ENCODE measurements at regions not wholly inside any gene's neighbourhood (a gene's known extent, or its start where the extent isn't known, plus 50 kb on each side); places are given as distances from the start of the nearest gene placed in this dataset.
"Not testable (repeated sequence)": the region's sequence is repeated elsewhere in the genome, so short reads cannot be mapped to it uniquely, and the experiment has no call there.

DNA sequence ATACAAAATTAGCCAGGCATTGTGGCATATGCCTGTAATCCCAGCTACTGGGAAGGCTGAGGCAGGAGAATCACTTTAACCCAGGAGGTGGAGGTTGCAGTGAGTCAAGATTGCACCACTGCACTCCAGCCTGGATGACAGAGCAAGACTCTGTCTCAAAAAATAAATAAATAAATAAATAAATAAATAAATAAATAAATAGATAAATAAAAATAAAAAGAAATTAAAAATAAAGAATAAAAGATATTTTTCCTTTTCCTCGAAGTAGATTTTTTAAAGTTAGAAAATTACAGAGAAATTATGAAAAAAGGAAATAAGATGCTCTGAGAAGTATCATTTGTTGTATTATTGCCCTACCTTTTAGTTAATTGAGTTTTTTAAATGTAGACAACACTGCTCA, 1906.1 kb downstream of the MAT2B start:
- H3K36me3 ChIP-seq (replicated peaks in 1 of 2; ENCODE audit: control insufficient read depth in 1 of 2, insufficient read depth in 2 of 2, low read length in 2 of 2); DNase-seq (ENCODE audit: low spot score); H3K27me3 ChIP-seq (ENCODE audit: control insufficient read depth in 1 of 2, insufficient read depth in 2 of 2, low read length in 2 of 2); H2AFZ ChIP-seq (ENCODE audit: low read length); H3K4me1 ChIP-seq (ENCODE audit: insufficient read depth, low read length); FAIRE-seq; ATAC-seq; BruUV-seq (replicated peaks); H3K4me3 ChIP-seq (replicated peaks in 1 of 3; ENCODE audit: insufficient read depth in 1 of 3, low read depth in 2 of 3, low read length in 3 of 3); CTCF ChIA-PET (ENCODE audit: low intra/inter-chr PET ratio, low total read pairs); H3K9ac ChIP-seq (ENCODE audit: insufficient read depth, low read depth, low read length); H3K27ac ChIP-seq (ENCODE audit: extremely low read length, insufficient read depth, low read length); H4K20me1 ChIP-seq (ENCODE audit: insufficient read depth, low read length); POLR2A ChIA-PET; H3K79me2 ChIP-seq (ENCODE audit: insufficient read depth, low read length); H3K4me2 ChIP-seq (ENCODE audit: low read depth, low read length); in situ Hi-C loops (cut with HindIII; ENCODE audit: extremely low pct_ligation_motif_present, low pct_unique_long_range_greater_than_20kb); intact Hi-C loops (cut with micrococcal nuclease; ENCODE audit: unreplicated experiment): not testable (repeated sequence)
- peaks cover 59% of the 10 kb centered on the region for H3K9me3 ChIP-seq (ENCODE audit: low read length)
- WGBS (ENCODE audit: low lambda C conversion rate): 0% methylated on average over 1 of the region's 1 CpG

DNA sequence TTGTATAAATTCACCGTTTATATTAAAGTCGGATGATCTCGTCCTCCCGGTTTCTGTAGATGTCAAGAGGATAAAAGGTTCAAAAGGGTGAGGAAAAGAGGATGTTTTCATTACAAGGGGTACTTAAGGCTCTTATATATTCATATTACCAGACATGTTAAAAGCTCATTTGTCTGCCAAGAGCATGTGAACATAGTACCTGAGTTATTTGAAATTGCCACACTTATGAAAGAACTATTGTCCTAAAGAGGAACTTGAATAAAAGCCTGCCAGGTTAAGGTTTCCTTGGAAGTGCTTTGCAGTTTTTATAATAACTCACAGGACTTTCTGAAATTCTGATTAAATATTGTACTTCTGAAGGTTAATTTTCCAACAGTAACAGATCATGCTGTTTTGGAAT, 1915.1 kb downstream of the MAT2B start:
- intact Hi-C loops (cut with micrococcal nuclease; ENCODE audit: unreplicated experiment): no loop called here
- CTCF ChIA-PET (ENCODE audit: low intra/inter-chr PET ratio, low total read pairs): no interaction called here
- DNase-seq (ENCODE audit: low spot score) (no peak), FAIRE-seq (no peak), ATAC-seq (no peak)
- H3K4me2 ChIP-seq (ENCODE audit: low read depth, low read length): no peak overlapping the region
- WGBS (ENCODE audit: low lambda C conversion rate): 14% methylated on average over 4 of the region's 4 CpGs
- no peaks in the 10 kb centered on the region for H3K36me3 ChIP-seq (replicated peaks in 1 of 2; ENCODE audit: control insufficient read depth in 1 of 2, insufficient read depth in 2 of 2, low read length in 2 of 2)
- POLR2A ChIA-PET: no interaction called here
- H4K20me1 ChIP-seq (ENCODE audit: insufficient read depth, low read length): no peaks in the 10 kb centered on the region
- no peaks in the 10 kb centered on the region for H3K27me3 ChIP-seq (ENCODE audit: control insufficient read depth in 1 of 2, insufficient read depth in 2 of 2, low read length in 2 of 2)
- no peaks in the 10 kb centered on the region for H3K4me1 ChIP-seq (ENCODE audit: insufficient read depth, low read length)
- in situ Hi-C loops (cut with HindIII; ENCODE audit: extremely low pct_ligation_motif_present, low pct_unique_long_range_greater_than_20kb): no loop called here
- no peak overlapping the region for H3K9ac ChIP-seq (ENCODE audit: insufficient read depth, low read depth, low read length)
- TF ChIP-seq CBFB (CRISPR knock-in tag; IDR thresholded peaks at IDR 0.05): no peak
- no peak for TF ChIP-seq PCBP1 (IDR thresholded peaks at IDR 0.05; ENCODE audit: borderline replicate concordance, low read depth, low read length)
- peaks cover 56% of the 10 kb centered on the region for H3K9me3 ChIP-seq (ENCODE audit: low read length)
- H3K79me2 ChIP-seq (ENCODE audit: insufficient read depth, low read length): no peaks in the 10 kb centered on the region
- H2AFZ ChIP-seq (ENCODE audit: low read length): no peak overlapping the region
- H3K4me3 ChIP-seq (replicated peaks in 1 of 3; ENCODE audit: insufficient read depth in 1 of 3, low read depth in 2 of 3, low read length in 3 of 3): no peak overlapping the region
- H3K27ac ChIP-seq (ENCODE audit: extremely low read length, insufficient read depth, low read length): no peak overlapping the region
- no TSS peak for BruUV-seq (replicated peaks)

DNA sequence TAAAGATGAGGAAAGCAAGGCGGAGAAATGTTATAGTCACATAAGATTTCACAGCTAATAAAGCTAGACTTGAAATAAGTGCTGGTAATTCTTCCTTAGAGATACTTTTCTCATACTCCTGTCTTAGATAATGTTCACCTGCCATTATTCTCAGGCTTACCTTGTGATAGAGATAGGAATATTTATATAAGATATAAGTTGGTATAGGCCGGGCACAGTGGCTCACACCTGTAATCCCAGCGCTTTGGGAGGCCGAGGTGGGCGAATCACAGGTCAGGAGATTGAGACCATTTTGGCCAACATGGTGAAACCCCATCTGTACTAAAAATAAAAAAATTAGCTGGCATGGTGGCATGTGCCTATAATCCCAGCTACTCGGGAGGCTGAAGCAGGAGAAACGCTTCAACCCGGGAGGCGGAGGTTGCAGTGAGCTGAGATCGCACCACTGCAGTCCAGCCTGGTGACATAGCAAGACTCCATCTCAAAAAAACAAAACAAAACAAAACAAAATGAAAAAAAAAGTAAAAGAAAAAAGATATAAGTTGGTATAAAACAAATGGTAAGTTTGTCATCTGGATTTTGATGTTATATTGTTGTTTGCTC, 1918.4 kb downstream of the MAT2B start:
- intact Hi-C loops (cut with micrococcal nuclease; ENCODE audit: unreplicated experiment): no loop called here
- Histone ChIP-seq H3K27ac (ENCODE audit: extremely low read length, insufficient read depth, low read length) (no peak overlapping the region), H3K4me3 (replicated peaks in 1 of 3; ENCODE audit: insufficient read depth in 1 of 3, low read depth in 2 of 3, low read length in 3 of 3) (no peak overlapping the region), H2AFZ (ENCODE audit: low read length) (no peak overlapping the region), H3K4me2 (ENCODE audit: low read depth, low read length) (no peak overlapping the region), H3K79me2 (ENCODE audit: insufficient read depth, low read length) (no peaks in the 10 kb centered on the region), H3K27me3 (ENCODE audit: control insufficient read depth in 1 of 2, insufficient read depth in 2 of 2, low read length in 2 of 2) (no peaks in the 10 kb centered on the region), H3K9ac (ENCODE audit: insufficient read depth, low read depth, low read length) (no peak overlapping the region), H3K36me3 (replicated peaks in 1 of 2; ENCODE audit: control insufficient read depth in 1 of 2, insufficient read depth in 2 of 2, low read length in 2 of 2) (no peaks in the 10 kb centered on the region), H3K9me3 (ENCODE audit: low read length) (peaks cover 82% of the 10 kb centered on the region), H4K20me1 (ENCODE audit: insufficient read depth, low read length) (no peaks in the 10 kb centered on the region), H3K4me1 (ENCODE audit: insufficient read depth, low read length) (no peaks in the 10 kb centered on the region)
- ATAC-seq (no peak), DNase-seq (ENCODE audit: low spot score) (no peak), FAIRE-seq (no peak)
- BruUV-seq (replicated peaks): no TSS peak
- CTCF ChIA-PET (ENCODE audit: low intra/inter-chr PET ratio, low total read pairs): no interaction called here
- POLR2A ChIA-PET: no interaction called here
- in situ Hi-C loops (cut with HindIII; ENCODE audit: extremely low pct_ligation_motif_present, low pct_unique_long_range_greater_than_20kb): no loop called here
- 24% methylated on average over 10 of the region's 10 CpGs for WGBS (ENCODE audit: low lambda C conversion rate)
- TF ChIP-seq ZNF333 (CRISPR knock-in tag; IDR thresholded peaks at IDR 0.05; ENCODE audit: borderline replicate concordance) (no peak), ZNF780A (CRISPR knock-in tag; IDR thresholded peaks at IDR 0.05) (no peak), ZNF746 (CRISPR knock-in tag; IDR thresholded peaks at IDR 0.05) (no peak), ZNF589 (CRISPR knock-in tag; conservative IDR thresholded peaks at IDR 0.05) (no peak), ZNF24 (IDR thresholded peaks at IDR 0.05) (no peak), GABPB1 (CRISPR knock-in tag; IDR thresholded peaks at IDR 0.05) (no peak)
- TF ChIP-seq, protein P1, sequence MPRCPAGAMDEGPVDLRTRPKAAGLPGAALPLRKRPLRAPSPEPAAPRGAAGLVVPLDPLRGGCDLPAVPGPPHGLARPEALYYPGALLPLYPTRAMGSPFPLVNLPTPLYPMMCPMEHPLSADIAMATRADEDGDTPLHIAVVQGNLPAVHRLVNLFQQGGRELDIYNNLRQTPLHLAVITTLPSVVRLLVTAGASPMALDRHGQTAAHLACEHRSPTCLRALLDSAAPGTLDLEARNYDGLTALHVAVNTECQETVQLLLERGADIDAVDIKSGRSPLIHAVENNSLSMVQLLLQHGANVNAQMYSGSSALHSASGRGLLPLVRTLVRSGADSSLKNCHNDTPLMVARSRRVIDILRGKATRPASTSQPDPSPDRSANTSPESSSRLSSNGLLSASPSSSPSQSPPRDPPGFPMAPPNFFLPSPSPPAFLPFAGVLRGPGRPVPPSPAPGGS (CRISPR knock-in tag; IDR thresholded peaks at IDR 0.05): no peak
- TF ChIP-seq, protein P2, sequence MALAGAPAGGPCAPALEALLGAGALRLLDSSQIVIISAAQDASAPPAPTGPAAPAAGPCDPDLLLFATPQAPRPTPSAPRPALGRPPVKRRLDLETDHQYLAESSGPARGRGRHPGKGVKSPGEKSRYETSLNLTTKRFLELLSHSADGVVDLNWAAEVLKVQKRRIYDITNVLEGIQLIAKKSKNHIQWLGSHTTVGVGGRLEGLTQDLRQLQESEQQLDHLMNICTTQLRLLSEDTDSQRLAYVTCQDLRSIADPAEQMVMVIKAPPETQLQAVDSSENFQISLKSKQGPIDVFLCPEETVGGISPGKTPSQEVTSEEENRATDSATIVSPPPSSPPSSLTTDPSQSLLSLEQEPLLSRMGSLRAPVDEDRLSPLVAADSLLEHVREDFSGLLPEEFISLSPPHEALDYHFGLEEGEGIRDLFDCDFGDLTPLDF (CRISPR knock-in tag; IDR thresholded peaks at IDR 0.05): no peak
